ENCODE measurements at regions not wholly inside any gene's neighbourhood (a gene's known extent, or its start where the extent isn't known, plus 50 kb on each side); places are given as distances from the start of the nearest gene placed in this dataset.

DNA sequence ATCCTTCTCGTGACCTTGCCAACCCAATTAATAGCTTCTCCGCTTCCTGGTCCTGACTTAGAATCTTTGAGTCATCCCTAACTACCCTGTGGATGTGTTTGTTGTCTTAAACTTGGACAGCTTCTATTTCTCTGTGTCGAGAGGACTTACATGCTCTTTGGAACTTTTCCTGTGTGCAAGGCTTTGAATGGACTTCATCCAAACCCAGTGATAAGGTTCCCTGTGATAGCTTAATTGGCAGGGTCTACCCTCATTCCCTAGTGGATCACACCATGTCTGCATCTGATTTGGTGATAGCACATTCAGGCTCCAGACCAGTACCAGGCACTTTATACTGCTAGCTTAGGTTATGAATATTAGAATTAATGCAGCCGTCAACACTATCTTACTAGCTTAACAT is 378.2 kb upstream of the KAZN start:
- no peak for DNase-seq

DNA sequence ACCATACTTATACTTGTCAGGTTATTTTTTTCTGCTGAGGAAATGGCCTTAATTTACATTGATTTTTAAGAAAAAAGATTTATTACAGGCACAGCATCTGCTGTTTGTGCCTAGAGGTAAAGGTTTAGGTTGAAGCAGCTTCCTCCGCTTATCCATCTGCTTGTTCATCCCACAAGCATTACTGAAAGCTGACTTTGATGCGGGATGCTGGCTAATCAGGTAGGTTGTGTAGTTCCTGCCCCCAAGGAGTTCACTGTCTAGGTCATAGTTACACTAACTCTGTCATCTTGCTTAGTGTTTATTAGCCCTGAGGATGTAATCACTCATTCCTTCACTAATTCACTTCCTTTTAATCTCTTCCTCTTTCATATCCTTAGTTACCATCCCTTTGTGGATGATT is 377.7 kb upstream of the KAZN start:
- DNase-seq: no peak

DNA sequence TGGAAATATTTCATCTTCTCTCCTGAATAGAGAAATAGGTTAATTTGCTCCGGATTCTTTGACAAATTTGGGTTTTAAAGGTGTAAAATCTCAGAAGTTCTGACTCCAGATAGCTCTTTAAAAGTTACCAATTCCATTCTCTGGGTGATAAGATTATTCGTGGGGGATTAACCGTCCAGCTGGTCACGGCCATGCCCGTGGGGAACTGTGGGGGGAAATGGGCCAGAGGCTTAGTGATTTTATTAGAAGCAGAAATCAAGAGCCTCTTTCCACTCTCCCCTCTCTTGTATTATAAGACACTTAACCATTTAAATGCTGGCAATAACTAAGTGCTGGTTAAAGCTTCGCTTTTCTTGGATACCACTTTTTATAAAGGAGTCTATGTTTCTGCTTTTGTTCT is 376.4 kb upstream of the KAZN start:
- no peak for DNase-seq

DNA sequence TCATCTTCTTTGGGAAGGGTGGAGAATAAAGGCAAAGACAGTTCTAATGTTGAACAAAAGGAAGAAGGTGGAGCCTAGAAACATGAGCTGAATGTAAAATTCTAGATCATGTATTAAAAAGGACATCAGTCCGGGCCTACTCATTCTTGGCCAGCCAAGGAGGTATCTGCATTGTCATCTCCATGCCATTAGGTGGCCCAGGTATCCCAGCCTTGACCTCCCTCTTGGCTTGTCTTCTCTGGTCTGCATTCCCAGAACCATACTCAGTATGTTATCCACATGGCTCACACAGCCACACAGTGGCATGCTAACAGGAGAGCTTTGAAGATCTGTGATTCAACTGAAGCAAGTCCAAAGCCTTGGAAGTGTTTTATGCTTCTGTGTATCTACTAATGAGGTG is 369.8 kb upstream of the KAZN start:
- no peak for DNase-seq

DNA sequence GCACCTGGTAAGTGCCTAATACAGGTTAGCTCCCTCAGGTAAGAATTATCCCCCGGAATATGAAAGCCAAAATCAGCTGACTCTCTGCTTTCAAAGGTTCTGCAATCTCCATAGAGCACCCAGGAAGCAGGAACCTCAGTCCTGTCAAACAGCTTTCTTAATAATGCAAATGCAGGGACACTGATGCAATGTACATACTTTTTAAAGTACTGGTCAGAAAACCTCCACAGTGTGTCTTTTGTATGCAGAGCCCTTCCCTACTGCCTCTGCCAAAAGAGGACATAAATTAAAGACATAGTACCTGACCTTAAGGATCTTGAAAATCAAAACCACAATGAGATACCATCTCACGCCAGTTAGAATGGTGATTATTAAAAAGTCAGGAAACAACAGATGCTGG is 365.0 kb upstream of the KAZN start:
- no peak for DNase-seq

DNA sequence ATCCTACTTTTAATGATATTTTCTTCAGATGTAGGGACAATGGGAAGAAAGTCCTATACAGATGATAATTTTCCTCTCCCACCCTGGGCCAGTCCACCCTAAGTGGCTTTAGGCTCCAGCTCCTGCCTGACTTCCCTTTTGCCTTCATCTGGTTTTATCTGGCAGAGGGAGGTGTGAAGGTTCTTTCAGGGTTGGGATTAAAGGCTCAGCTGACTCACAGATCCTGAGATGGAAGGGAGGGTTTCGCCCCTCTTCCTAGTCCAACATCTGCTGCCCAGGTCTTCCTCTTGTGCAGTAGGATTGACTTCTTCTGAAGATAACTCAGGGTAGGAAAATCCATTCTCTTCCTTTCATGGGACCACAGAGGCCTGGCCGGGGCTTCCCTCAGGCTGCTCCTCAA is 362.4 kb upstream of the KAZN start:
- no peak for DNase-seq

DNA sequence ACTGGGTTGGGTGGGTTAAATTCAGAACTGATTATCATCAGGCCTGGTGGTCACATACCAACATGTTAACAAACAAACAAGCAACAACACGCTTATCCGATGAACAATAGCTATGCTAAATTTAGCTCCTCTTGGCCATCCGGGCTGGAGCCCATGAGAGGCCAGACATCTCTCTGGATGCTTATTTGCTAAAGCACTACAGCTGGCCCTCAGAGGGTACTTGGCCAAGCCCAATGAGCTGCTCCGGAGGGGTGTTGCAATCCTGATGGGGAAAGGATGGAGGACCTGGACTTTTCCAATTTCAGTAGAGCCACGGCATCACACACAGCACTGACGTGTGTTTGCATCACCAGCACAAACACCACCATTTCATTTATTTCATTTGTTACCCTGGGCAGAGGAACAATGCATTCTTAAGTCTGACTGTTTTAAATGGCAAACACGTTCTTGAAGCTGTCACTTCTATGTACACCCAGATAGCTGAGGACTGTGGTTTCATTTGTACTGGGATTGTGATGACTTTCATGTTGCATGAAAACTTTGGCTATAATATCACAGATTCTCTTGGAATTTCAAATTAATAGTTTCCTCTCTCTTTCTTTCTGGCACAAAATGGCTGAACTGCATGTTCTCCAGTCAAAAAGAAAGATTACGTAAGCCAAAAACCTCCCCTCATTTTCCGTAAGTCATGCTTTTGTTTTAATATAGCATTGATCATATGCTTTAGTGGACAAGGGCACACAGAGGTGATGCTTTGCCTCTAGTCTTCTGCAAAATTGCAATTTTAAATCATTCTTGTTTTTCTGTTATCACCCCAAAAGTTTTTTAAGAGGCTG is 359.8 kb upstream of the KAZN start:
- DNase-seq: no peak

DNA sequence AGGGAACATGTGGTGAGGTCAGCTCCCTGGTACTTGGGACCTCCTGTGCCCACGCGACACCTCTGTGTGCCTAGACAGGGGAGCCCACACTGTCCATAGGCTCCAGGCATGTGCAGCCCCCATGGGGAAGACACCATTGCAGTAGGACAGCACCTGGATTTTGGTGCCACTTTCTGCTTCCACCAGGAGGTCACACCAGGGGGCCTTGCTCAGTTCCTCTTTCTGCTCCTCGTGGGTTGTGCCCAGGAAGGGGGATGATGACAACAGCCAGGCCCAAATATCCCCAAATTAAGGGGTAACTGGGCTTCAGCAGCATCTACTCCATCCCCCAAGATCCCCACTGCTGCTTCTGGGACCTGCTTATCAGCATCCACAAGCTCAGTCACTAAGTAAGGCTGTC is 358.2 kb upstream of the KAZN start:
- DNase-seq: no peak

DNA sequence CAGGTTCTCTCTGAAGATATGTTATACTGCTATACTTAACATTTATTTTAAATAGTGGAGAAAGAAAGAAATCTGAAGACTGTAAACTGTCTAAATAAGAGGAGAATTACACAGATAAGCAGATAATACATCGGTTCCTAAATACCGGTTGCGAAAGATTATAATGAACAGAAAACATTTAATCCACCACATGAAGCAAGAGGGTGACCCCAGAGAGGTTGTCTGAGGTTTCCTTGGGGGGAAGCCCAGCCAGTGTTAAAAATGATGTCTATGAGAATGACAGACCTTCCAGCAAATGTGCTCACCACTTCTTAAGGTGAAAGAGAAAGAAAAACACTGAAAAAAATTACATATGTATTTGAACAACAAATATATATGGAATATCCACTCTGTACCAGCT is 356.4 kb upstream of the KAZN start:
- DNase-seq: no peak

DNA sequence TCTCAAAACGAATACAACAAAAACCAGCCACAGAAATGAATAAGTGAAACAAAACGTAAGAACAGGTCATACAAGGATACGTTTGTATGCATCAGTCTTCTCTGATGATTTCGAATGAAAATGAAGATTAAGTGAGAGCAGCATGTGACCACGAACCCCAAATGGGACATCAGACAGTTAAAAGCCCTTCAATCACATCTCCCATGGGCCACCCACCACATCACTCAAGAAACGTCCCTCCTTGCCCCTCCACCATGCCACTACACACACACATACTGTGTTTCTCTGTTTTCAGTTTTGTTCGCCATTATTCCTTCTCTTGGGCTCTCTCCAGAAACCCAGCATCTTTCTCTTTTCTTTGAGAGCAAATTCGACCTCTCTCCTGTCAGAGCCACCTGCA is 355.6 kb upstream of the KAZN start:
- no peak for DNase-seq

DNA sequence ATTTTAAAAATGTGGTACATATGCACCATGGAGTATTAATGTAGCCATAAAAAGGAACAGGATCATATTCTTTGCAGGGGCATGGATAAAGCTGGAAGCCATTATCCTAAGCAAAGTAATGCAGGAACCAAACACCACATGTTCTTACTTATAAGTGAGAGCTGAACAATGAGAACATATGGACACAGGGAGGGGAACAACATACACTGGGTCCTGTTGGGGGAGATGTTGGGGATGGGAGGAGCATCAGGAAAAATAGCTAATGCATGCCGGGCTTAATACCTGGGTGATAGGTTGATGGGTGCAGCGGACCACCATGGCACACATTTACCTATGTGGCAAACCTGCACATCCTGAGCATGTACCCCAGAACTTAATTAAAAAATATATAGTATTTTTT is 352.5 kb upstream of the KAZN start:
- no peak for DNase-seq

DNA sequence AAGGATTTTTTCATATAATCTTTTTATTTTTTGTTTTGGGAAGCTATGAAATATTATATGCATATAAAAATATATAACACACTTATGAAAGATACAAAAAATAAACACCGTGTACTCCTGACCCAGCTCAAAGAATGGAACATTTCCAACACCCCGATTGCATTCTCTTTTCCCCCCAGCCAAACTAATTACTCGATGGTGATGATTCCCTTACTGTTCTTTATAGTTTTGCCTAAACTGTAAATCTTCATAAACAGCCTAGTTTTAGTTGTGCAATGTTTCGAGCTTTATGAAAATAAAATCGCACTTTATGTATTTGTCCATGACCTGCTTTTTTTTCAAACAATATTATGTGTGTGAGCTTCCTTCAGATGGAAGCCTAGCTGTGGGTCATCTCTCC is 352.0 kb upstream of the KAZN start:
- DNase-seq: no peak

DNA sequence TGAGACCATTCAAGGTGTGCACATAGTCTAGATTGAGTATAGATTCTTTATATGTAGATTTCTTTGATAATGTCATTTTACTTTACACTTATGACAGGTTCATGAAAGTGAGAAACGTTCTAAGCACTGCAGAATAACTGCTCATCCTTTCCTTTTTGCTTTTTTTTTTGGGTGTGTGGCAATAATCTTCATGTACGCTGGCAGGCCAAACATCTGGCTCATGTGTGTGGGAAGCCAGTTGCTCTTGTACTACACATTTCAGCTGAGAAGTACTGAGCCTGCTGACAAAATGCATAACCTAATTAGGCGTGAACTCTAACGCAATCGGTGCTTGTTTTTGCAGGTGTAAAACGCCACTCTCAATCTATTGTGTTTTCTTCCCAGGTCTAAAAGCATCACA is 350.8 kb upstream of the KAZN start:
- DNase-seq: no peak

DNA sequence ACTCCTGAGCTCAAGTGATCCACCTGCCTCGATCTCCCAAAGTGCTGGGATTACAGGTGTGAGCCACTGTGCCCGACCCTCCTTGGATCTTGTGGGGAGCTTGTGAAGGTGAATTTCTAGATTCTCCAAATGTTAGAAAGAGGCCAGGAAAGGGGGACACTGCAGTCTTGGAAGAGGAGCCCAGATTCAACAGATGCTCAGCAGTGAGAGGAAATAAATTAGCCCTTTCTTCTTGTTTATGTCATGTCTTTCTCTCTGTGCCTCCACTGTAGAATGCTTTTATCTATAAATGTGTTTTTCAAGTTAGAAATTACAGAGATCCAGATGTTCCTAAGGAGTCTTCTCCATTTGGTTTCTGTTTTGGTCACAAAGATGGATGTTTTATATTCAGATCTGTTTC is 346.6 kb upstream of the KAZN start:
- no peak for DNase-seq

DNA sequence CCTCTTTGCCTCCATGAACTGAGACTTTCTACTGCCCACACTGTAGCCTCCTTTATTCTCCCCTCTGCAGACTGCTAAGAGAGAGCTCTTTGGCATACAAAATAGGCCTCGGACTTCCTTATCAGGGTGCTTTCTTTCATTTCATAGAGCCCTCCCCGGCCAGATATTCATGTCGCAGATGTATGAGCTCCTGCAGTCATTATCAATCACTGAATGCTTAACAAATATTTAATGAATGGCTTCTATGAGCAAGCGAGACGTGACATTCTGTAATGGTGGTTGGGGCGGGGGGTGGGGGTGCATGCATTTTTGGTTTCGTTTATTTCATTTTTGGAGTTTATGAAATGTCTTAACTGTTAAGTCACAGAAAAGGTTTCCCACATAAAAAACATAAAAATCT is 344.8 kb upstream of the KAZN start:
- no peak for DNase-seq

DNA sequence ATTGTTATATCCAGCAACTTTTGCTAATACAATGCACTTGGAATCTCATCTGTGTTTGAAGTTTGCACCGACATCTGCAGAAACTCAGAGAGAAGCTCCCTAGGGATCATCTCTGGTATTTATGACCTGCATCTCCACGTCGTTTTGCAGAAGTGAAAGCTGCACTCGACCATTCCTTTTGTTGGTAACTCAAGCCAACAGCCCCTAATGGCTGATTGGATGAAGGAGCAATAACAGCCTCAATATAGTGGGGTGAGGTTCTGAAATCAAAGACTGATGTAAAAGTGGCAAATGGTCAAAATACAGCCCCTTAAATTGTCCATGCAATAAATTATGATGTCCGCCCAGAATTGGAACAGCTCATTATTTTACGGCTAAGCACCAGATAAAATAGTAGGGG is 344.2 kb upstream of the KAZN start:
- no peak for DNase-seq

DNA sequence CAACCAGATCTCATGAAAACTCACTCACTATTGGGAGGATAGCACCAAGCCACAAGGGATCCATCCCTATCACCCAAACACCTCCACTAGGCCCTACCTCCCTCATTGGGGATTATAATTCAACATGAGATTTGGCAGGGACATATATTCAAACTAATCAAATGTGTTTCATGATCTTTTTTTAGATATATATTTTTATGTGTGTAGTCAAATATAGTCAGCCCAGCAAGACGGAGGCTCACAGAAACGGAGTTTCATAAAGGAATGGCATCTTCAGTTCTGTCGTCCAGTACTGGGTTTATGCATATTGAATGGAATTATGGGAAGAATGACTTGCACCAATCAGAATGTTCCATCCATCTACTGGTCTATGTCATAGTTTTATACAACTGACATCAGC is 343.3 kb upstream of the KAZN start:
- no peak for DNase-seq

DNA sequence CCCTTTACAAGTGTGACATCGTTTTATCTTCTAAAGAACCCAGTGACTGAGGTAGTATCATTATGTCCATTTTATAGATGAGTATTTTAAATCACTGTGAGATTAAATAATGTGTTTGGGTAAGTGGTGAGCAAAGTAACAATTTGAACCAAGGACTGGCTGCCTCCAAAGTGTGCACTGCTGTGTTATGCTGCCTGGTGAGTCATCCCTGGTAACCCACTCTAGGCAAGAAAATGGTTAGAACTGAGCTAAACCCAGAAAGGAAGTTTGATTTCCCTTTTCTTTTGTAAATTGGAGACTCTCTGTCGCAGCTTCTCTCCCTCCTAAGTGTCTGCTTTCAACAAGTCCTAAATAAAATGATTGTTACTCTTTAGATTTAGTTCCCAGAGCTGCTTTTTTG is 342.8 kb upstream of the KAZN start:
- no peak for DNase-seq

DNA sequence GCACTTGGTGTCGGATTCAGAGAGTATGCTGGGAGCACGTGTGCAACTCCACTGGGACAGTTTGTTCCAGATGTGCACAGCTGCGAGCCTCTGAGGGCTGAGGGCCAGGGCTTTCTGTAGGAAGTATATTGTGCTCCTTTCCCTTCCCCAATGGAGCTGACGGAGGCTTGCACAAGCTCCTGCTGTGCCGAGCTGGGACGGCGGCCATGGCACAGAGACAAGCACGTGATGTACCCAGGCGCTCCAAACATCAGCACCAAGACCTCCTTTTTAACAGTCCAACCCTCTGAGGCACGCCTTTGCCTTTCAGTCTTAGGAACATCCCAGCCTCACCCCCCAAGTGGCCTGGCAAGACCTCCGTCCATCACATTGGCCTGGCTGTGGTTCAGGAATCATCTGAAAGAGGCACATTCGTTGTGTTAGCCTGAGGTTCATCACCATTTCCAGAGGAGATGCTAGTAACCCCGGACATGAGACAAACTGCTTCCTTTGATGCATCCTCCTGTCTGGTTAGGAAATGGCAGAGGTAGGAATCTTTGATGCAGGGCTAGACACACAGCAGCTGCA is 339.2 kb upstream of the KAZN start:
- no peak for DNase-seq

DNA sequence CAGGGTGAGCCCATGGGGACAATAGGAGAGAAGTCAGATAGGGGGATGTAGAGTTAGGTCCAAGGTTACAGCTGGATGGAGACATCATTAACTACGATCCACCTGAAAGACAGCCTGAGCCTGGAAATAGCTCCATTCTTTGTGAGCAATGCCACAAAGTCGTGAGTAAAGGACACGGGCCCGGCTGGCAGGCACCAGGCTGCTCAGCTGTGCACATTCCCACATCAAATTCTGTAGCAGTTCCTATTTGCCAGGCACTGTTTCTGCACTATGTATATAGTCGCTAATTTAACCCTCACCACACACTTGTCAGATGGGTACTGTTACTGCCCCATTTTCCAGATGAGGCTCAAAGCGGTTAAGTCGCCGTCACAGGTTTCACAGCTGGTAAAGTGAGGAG is 338.0 kb upstream of the KAZN start:
- DNase-seq: no peak

DNA sequence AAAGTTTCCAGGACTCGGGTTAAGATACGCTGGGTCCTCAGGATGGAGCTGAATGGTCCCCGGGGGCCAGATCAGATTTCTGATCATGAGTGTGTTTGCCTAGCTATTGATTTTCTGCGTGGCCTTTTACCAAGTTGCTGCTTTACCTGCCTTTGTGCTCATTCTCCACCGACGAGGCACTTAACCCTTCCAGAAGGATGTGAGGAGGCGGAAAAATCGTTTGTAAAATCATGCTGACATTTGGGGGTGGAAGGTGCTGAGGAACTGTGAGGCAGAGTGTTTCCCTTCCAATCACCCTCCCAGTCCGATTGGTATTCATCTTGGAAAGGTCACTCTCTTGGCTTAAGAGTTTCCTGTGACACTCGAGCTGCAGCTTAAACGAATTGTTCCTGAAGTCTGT is 337.1 kb upstream of the KAZN start:
- DNase-seq: no peak

DNA sequence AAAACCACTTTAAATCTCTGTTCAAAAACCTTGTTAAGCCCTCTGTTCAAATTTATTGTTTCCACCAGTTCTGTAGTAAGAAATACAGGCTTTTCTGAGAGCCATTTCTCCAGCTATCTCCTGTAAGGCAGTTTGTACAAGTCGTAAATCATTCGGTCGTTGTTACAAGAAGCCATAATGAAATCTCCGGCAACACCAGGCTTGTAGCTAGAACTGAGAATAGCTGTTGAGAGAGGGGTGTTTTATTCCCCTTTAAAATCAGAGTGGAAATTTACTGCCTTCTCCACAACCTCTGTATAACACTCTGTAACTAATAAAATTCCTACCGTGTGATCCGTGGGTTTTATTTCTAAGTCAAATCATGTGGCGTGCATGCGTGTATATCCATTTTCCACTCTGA is 335.8 kb upstream of the KAZN start:
- DNase-seq: no peak

DNA sequence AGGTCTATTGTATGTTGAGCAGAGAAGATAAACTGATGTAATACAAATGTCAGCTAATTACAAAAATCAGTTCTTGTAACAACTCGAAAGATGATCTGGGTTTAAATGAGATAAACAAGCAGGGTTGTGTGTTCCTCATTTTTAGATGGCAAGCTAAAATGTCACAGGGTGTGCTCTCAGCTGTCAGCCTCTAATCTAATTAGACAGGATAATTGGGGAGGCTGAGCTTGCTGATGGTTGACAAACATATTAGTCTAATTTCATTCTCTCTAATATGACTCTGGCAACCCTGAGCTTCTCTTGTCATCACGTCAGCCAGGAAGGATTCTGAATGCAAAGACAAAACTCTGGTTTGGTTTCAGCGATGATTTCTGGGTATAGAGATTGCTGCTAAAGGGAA is 335.3 kb upstream of the KAZN start:
- no peak for DNase-seq

DNA sequence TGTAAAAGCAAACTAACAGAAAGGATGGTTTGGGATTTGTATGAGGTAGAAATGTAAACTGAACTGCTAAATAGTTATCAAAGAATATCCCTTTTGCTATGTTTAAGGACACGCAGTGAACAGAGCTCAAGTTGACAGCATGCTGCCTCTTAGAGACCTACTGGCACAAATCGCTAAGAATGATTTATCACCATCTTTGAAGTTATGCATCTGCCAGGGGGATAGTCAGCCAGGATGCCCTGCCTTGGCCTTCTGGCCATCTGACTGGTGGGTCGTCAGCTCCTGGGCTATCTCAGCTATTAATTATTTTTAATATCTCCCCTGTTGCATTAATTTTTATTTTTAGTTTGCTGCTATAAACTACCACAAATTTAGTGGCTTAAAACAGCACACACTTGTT is 334.8 kb upstream of the KAZN start:
- no peak for DNase-seq

DNA sequence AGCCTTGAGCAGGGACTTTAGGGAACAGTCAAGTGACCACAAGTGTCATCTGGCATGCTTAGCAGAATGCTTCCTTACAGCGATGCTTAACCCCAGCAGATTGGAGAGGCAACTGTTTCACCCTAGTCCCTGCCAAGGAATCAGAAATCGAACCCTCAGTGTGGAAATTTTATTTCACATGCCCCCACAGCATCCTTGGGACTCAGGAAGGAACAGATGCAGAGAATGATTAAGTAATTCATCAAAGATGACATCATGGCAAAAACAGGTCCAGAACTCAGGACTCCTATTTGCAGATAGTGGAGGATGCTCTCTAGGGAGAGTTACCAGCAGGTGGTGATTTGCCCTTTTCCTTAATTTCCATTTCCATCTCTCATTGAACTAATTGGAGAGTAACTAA is 333.0 kb upstream of the KAZN start:
- DNase-seq: no peak
